Pons (tissue), 1 donor: ENCODE measurements at regions not wholly inside any gene's neighbourhood (a gene's known extent, or its start where the extent isn't known, plus 50 kb on each side); places are given as distances from the start of the nearest gene placed in this dataset.
"Not testable (repeated sequence)": the region's sequence is repeated elsewhere in the genome, so short reads cannot be mapped to it uniquely, and the experiment has no call there.

Source experiments
- DNase-seq: peaks from one replicate; pipeline ENCODE4 v3.0.0-alpha.2; 2016; ENCODE audit warnings: low spot score

- DNase-seq, result no peak
Measured at GRCh38 chr5:130955041-130955440, 210.0 kb downstream of the HINT1 start.

GRCh38 chr5:130954336-130954735 lies 210.7 kb downstream of the HINT1 start:
- no peak for DNase-seq

DNA sequence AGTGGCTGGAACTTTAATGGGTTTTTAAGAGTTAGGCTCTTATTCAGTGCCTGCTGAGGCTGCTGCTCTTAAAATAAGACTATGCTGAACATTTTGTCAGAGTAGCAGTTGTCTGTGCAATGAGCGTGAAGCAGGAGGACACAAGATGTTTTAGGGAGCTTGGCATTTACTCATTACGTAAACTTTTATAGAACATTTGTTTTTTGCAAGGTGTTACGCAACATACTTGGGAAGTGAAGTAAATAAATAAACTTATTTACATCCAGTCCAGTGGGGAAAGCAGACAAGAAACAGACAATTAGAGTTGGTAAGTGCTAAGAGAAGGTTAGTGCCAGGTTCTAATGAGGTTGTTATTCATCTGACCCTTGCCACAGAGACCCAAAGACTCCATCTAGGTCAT lies 226.0 kb downstream of the HINT1 start:
- DNase-seq, result no peak

- DNase-seq, result no peak
Measured at GRCh38 chr5:130937046-130937445, 228.0 kb downstream of the HINT1 start.

GRCh38 chr5:130923543-130924124 lies 241.4 kb downstream of the HINT1 start:
- DNase-seq, result no peak

GRCh38 chr5:130912088-130912487 lies 253.0 kb downstream of the HINT1 start:
- no peak for DNase-seq

- DNase-seq, result no peak
Measured at GRCh38 chr5:130908186-130908585, 256.9 kb downstream of the HINT1 start.

GRCh38 chr5:130897537-130898195 lies 267.4 kb downstream of the HINT1 start:
- DNase-seq, result not testable (repeated sequence)

DNA sequence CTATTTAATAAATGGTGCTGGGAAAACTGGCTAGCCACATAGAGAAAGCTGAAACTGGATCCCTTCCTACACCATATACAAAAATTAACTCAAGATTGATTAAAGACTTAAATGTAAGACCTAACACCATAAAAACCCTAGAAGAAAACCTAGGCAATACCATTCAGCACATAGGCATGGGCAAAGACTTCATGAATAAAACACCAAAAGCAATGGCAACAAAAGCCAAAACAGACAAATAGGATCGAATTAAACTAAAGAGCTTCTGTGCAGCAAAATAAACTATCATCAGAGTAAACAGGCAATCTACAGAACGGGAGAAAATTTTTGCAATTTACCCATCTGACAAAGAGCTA lies 267.9 kb downstream of the HINT1 start:
- not testable (repeated sequence) for DNase-seq

DNA sequence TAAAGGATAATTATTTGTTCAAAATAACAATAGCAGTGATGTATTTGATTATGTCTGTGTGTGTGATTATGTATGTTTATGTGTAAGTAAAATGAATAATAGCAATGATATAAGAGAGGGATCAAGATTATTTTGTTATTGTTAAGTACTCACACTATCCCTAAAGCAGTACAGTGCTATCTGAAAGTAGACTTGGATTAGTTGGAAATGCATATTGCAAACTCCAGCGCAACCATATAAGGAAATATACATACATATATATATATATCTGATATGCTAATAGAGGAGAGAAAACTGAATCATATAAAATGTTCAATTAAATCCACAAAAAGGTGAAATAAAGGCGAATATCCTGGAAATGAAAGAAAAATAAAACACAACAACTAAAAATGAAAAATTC lies 268.4 kb downstream of the HINT1 start:
- no peak for DNase-seq

- no peak for DNase-seq
Measured at GRCh38 chr5:130893006-130893405, 272.1 kb downstream of the HINT1 start.

DNA sequence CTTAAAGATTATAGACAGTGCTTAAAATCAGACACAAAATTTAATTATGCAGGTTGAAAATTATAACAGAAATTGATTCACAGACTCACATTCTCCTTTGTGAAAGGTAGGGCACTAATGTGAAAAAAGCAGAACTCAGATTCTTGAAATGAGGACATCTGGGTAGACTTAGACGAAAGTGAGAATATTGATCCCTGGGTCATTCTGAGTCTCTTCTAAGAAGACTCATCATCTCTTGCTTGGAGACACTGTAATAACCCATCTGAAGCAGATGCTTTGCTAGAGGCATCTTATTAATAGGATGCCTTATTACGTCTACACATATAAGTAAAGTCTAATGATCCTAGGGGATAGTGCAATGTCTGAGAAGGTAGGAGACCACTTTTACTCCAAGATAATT lies 274.4 kb downstream of the HINT1 start:
- DNase-seq, result no peak

DNA sequence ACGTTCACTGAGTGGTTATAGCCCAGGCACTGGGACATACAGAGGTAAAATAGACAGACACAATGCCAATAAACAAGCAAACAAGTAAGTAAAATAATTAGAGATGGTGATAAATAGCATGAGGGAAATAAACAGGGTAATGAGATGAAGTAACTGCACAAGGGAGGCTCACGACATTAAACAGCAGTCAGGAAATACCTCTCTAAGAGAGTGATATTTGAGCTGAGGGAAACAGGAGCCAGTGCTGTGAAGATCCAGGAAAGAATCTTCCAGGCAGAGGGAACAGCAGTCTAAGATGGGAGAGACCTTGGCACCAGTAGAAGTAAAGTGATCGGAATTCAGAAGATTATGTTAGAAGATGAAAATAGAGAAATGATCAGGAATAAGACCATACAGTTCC lies 279.4 kb downstream of the HINT1 start:
- DNase-seq, result no peak

DNA sequence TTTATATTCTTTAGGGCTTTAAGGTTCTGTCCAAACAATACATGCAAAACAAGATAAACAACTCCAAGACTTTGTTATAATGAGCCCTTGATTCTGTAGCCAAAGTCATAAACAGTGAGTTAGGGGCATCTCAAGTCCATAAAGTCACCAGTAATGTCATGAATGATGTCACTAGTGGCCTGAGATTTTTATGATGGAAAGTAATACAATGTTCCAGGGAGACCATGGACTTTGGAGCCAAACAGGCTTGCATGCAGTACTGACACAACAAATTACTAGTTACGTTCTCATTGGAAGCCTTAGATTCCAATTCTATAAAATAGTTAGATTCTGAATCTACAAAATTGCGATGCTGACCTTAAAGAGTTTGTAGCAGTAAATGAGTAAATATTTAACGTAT lies 280.0 kb downstream of the HINT1 start:
- DNase-seq, result no peak

GRCh38 chr5:130884023-130884422 lies 281.0 kb downstream of the HINT1 start:
- no peak for DNase-seq

DNA sequence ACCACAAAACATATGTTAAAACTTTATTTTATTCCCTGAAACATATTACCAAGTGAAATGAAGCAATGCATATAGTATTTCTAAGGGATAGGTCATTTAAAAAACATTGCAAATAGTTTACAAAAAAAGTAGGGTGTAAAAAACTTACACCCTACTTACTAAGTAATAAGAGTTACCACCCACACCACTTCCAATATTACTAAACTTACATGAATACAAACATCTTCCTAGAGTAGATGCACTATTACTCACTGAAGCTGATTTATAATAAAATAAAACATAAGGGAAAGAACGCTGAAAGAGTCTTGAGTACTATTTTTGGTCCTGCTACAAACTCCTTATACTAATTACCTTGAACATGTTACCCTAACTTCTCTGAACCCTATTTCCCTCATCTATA lies 289.4 kb downstream of the HINT1 start:
- DNase-seq, result no peak

- DNase-seq, result peak; percentile 7
Measured at GRCh38 chr5:130874861-130875417, 290.1 kb downstream of the HINT1 start.

DNA sequence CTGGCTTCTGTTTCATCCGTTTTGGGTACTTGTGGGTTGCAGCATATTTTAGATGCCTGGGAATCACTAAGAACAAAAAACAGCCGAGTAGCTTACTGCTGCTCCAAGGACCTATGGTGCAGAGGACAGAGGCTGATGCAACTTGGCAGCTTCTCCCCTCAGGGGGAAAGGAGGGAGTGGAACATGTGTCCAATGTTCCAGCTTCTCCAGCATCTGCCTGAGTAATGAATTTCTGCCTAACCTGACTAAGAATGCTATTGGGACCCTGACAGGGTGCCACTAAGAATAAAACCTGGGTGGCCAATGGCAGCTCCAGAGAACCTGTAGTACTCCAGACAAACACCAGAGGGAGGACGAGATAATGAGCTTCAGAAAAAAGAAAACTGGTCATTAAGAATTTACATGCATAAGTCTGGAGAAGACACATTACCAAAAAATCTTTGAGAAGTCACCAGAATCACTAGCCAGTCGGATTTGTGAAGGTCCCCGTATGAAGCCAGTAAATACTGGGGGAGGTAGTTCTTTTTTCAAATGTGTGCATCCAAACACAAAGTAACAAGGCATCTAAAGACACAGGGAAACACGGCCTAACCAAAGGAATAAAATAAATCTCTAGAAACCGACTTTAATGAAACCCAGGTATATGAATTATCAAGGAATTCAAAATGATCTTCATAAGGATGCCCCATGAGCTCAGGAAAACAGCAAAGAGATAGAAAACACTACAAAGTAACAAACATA lies 293.5 kb downstream of the HINT1 start:
- no peak for DNase-seq

DNA sequence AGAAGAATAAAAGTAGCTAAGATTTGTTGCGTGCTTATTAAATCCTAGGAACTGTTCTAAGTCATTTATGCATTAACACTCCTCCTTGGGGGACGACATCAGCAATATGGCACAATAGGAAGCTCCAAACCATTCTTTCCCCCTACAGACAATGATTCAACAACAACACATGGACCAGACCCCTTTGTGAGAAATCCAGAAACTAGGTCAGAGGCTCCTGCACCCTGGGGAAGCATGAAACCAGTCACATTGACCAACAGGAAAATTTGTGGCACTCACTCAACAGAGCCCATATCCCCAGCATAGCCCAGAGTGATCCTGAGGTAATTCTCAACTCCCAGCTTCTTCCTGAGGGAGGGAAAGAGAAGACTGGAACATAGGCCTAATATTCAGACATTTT lies 294.4 kb downstream of the HINT1 start:
- no peak for DNase-seq

- DNase-seq, result no peak
Measured at GRCh38 chr5:130868186-130868840, 296.7 kb downstream of the HINT1 start.

- no peak for DNase-seq
Measured at GRCh38 chr5:130845049-130845765, 319.8 kb downstream of the HINT1 start.
